PC-3 (cell line): ENCODE measurements at regions not wholly inside any gene's neighbourhood (a gene's known extent, or its start where the extent isn't known, plus 50 kb on each side); places are given as distances from the start of the nearest gene placed in this dataset.

Experiments used
- ATAC-seq: fragments of 200-7000 bp; cut with Tn5 transposase; 2 replicates; pipeline ENCODE4 v1.9.1; 2020; ENCODE audit warnings: mild to moderate bottlenecking, moderate library complexity
- BruUV-seq: library from RNA; stranded (reverse); fragments of 400-500 nt; replicated peaks from 2 replicates; lab custom pipeline; 2021; lab: Mats Ljungman, UMichigan
- CTCF ChIA-PET: fragments of 300-600 bp; sonication (Branson Sonifier 250); formaldehyde crosslinking; loops from one replicate; lab custom pipeline; 2022; ENCODE audit warnings: antibody characterized with exemption; lab: Charles Lee
- POLR2A ChIA-PET: fragments of 300-600 bp; sonication (Branson Sonifier 250); formaldehyde crosslinking; loops from one replicate; lab custom pipeline; 2022; ENCODE audit warnings: antibody characterized with exemption; ENCODE audit not compliant: unreplicated experiment; lab: Charles Lee
- DNase-seq: peaks from one replicate; pipeline ENCODE4 v3.0.0-alpha.2; 2015
- H2AFZ ChIP-seq: fragments of 300-600 bp; sonication (generic); 2 replicates; pipeline ENCODE4 v1.6.0; 2016; ENCODE audit warnings: antibody characterized with exemption, low read length
- H3F3A ChIP-seq: fragments of 300-600 bp; sonication (generic); one replicate; pipeline ENCODE4 v1.6.0; 2017; ENCODE audit warnings: antibody characterized with exemption, low read length, control low read depth, mild to moderate bottlenecking; ENCODE audit not compliant: unreplicated experiment
- H3K27ac ChIP-seq: fragments of 300-600 bp; sonication (generic); 2 replicates; pipeline ENCODE4 v1.5.1; 2016; ENCODE audit warnings: mild to moderate bottlenecking, low read length
- H3K27me3 ChIP-seq: fragments of 300-600 bp; sonication (generic); 2 replicates; pipeline ENCODE4 v1.6.1; 2016; ENCODE audit warnings: low read length, mixed read lengths
- H3K36me3 ChIP-seq: fragments of 300-600 bp; sonication (generic); 2 replicates; pipeline ENCODE4 v1.6.1; 2016; ENCODE audit warnings: low read depth, mixed run types, low read length, mixed read lengths
- H3K4me1 ChIP-seq: fragments of 300-600 bp; sonication (generic); 2 replicates; pipeline ENCODE4 v1.5.1; 2016; ENCODE audit warnings: low read length; ENCODE audit not compliant: insufficient read depth
- H3K4me2 ChIP-seq: fragments of 300-600 bp; sonication (generic); 2 replicates; pipeline ENCODE4 v1.6.0; 2016; ENCODE audit warnings: low read length
- H3K4me3 ChIP-seq: fragments of 300-600 bp; sonication (generic); 2 replicates; pipeline ENCODE4 v1.5.1; 2016; ENCODE audit warnings: mild to moderate bottlenecking, low read length, mixed read lengths
- H3K79me2 ChIP-seq: fragments of 300-600 bp; sonication (generic); 2 replicates; pipeline ENCODE4 v1.6.1; 2017; ENCODE audit warnings: low read length, mixed read lengths
- H3K9ac ChIP-seq: fragments of 300-600 bp; sonication (generic); 2 replicates; pipeline ENCODE4 v1.6.0; 2016; ENCODE audit warnings: mild to moderate bottlenecking, low read length
- H3K9me2 ChIP-seq: fragments of 300-600 bp; sonication (generic); replicated peaks from 2 replicates; pipeline ENCODE4 v1.6.1; 2016; ENCODE audit warnings: mixed run types, low read length, mixed read lengths
- H3K9me3 ChIP-seq: fragments of 300-600 bp; sonication (generic); 2 replicates; pipeline ENCODE4 v1.6.1; 2016; ENCODE audit warnings: low read length, mixed read lengths
- H4K20me1 ChIP-seq: fragments of 300-600 bp; sonication (generic); 2 replicates; pipeline ENCODE4 v1.6.1; 2016; ENCODE audit warnings: low read length, mixed read lengths
- EZH2 ChIP-seq: fragments of 300-600 bp; sonication (generic); IDR thresholded peaks from one replicate; pipeline ENCODE4 v1.6.1; 2017; ENCODE audit warnings: antibody characterized with exemption, mild to moderate bottlenecking, low read length; ENCODE audit not compliant: unreplicated experiment
- EZH2phosphoT487 ChIP-seq: fragments of 300-600 bp; sonication (generic); IDR thresholded peaks from 2 replicates; pipeline ENCODE4 v1.6.1; 2018; ENCODE audit warnings: mild to moderate bottlenecking, antibody characterized with exemption, low read length, borderline replicate concordance
- intact Hi-C: fragments of 100-400 bp; cut with micrococcal nuclease; formaldehyde crosslinking; loops from 2 replicates; pipeline ENCODE4 v1.9.0; 2023
- TF ChIP-seq, protein P1 (sequence below): fragments of 300-600 bp; sonication (generic); conservative IDR thresholded peaks from 2 replicates; pipeline ENCODE4 v1.5.1; 2017; ENCODE audit warnings: antibody characterized with exemption, low read depth, mild to moderate bottlenecking, low read length

- intact Hi-C loops, result no loop called here
- ChIA-PET POLR2A (no interaction called here), CTCF (no interaction called here)
- BruUV-seq, result no TSS peak
- no peaks in the 10 kb centered on the region for H3K9me2 ChIP-seq
- ATAC-seq (no peak), DNase-seq (no peak)
- H3F3A ChIP-seq, result no peaks in the 10 kb centered on the region
- H3K4me2 ChIP-seq, result no peak overlapping the region
- TF ChIP-seq, protein P1, sequence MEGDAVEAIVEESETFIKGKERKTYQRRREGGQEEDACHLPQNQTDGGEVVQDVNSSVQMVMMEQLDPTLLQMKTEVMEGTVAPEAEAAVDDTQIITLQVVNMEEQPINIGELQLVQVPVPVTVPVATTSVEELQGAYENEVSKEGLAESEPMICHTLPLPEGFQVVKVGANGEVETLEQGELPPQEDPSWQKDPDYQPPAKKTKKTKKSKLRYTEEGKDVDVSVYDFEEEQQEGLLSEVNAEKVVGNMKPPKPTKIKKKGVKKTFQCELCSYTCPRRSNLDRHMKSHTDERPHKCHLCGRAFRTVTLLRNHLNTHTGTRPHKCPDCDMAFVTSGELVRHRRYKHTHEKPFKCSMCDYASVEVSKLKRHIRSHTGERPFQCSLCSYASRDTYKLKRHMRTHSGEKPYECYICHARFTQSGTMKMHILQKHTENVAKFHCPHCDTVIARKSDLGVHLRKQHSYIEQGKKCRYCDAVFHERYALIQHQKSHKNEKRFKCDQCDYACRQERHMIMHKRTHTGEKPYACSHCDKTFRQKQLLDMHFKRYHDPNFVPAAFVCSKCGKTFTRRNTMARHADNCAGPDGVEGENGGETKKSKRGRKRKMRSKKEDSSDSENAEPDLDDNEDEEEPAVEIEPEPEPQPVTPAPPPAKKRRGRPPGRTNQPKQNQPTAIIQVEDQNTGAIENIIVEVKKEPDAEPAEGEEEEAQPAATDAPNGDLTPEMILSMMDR, result no peak
- TF ChIP-seq EZH2phosphoT487 (no peak), EZH2 (no peak)
- H3K4me3 ChIP-seq, result no peak overlapping the region
- H3K36me3 ChIP-seq, result no peaks in the 10 kb centered on the region
- no peak overlapping the region for H3K27ac ChIP-seq
- 0 out of 2 replicates have a peak overlapping the region, but pooled peaks have one; percentile 23 for H2AFZ ChIP-seq
- H3K9ac ChIP-seq, result no peak overlapping the region
- no peaks in the 10 kb centered on the region for H3K79me2 ChIP-seq
- H3K27me3 ChIP-seq, result no peaks in the 10 kb centered on the region
- H3K9me3 ChIP-seq, result no peaks in the 10 kb centered on the region
- H3K4me1 ChIP-seq, result 0 out of 2 replicates have a peak, but pooled peaks cover 5% of the 10 kb centered on the region
- no peaks in the 10 kb centered on the region for H4K20me1 ChIP-seq
These were observed 274.0 kb upstream of the TGFBR2 start for GRCh38 chr3:30332196-30333021.

- TF ChIP-seq, protein P1, result no peak
- TF ChIP-seq EZH2 (no peak), EZH2phosphoT487 (no peak)
- no peaks in the 10 kb centered on the region for H3K9me2 ChIP-seq
- 0 out of 2 replicates have a peak, but pooled peaks cover 5% of the 10 kb centered on the region for H3K4me1 ChIP-seq
- H2AFZ ChIP-seq, result 0 out of 2 replicates have a peak overlapping the region, but pooled peaks have one; percentile 23
- H3K27me3 ChIP-seq, result no peaks in the 10 kb centered on the region
- no peaks in the 10 kb centered on the region for H3F3A ChIP-seq
- POLR2A ChIA-PET, result no interaction called here
- H3K27ac ChIP-seq, result no peak overlapping the region
- no peaks in the 10 kb centered on the region for H4K20me1 ChIP-seq
- ATAC-seq, result no peak
- H3K36me3 ChIP-seq, result no peaks in the 10 kb centered on the region
- no peak overlapping the region for H3K9ac ChIP-seq
- CTCF ChIA-PET, result interaction anchor here (0.6 kb wide), 1 partner anchor 360 kb away, joined by 3 read pairs; no protein-coding TSS in a partner anchor
- intact Hi-C loops, result no loop called here
- no peaks in the 10 kb centered on the region for H3K79me2 ChIP-seq
- no TSS peak for BruUV-seq
- H3K4me3 ChIP-seq, result no peak overlapping the region
- no peak overlapping the region for H3K4me2 ChIP-seq
- no peaks in the 10 kb centered on the region for H3K9me3 ChIP-seq
- no peak for DNase-seq
These were observed 273.3 kb upstream of the TGFBR2 start for GRCh38 chr3:30333143-30333542.

- POLR2A ChIA-PET, result no interaction called here
- H3K27ac ChIP-seq, result no peak overlapping the region
- no peaks in the 10 kb centered on the region for H3F3A ChIP-seq
- DNase-seq, result no peak
- no peaks in the 10 kb centered on the region for H3K79me2 ChIP-seq
- BruUV-seq, result no TSS peak
- CTCF ChIA-PET, result interaction anchor here (0.6 kb wide), 1 partner anchor 359 kb away, joined by 3 read pairs; no protein-coding TSS in a partner anchor
- no peak overlapping the region for H3K4me2 ChIP-seq
- intact Hi-C loops, result no loop called here
- H3K4me1 ChIP-seq, result 0 out of 2 replicates have a peak, but pooled peaks cover 5% of the 10 kb centered on the region
- no peaks in the 10 kb centered on the region for H3K9me2 ChIP-seq
- H2AFZ ChIP-seq, result no peak overlapping the region
- no peak for ATAC-seq
- H4K20me1 ChIP-seq, result no peaks in the 10 kb centered on the region
- H3K9me3 ChIP-seq, result no peaks in the 10 kb centered on the region
- H3K4me3 ChIP-seq, result no peak overlapping the region
- H3K27me3 ChIP-seq, result no peaks in the 10 kb centered on the region
- TF ChIP-seq EZH2phosphoT487 (no peak), EZH2 (no peak)
- TF ChIP-seq, protein P1, result no peak
- no peak overlapping the region for H3K9ac ChIP-seq
- H3K36me3 ChIP-seq, result no peaks in the 10 kb centered on the region
These were observed 272.5 kb upstream of the TGFBR2 start for GRCh38 chr3:30333903-30334302.
